AG09309 (cell line): ENCODE measurements at regions not wholly inside any gene's neighbourhood (a gene's known extent, or its start where the extent isn't known, plus 50 kb on each side); places are given as distances from the start of the nearest gene placed in this dataset.

Source experiments
- DNase-seq: peaks from one replicate; pipeline ENCODE4 v3.0.0-alpha.2; 2010; ENCODE audit warnings: low read depth
- H3K4me3 ChIP-seq: 2 replicates; pipeline ENCODE4 v1.5.1; 2011; ENCODE audit warnings: mild to moderate bottlenecking, low read depth, low read length, moderate library complexity; ENCODE audit not compliant: control insufficient read depth
- CTCF ChIP-seq: IDR thresholded peaks from 2 replicates; pipeline ENCODE4 v1.5.1; 2011; ENCODE audit warnings: mild to moderate bottlenecking, low read depth, low read length, inconsistent platforms; ENCODE audit not compliant: insufficient read depth, control insufficient read depth; ENCODE audit errors: missing control alignments

DNA sequence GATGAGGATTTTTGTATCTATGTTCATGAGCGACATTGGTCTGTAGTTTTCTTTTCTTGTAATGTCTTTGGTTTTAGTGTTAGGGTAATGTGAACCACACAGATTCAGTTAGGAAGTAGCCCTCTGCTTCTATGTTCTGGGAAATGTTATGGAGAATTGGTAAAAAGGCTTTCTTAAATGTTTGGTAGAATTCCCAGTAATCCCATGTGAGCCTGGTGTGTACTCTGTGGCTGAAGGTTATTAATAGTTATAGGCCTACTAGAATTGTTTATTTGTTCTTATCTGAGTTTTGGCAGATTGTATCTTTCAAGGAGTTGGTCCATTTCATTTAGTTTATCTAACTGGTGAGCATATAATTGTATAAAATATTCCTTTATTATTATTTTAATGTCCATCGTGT is 484.6 kb upstream of the GHITM start:
- TF ChIP-seq CTCF = no peak
- no peak for DNase-seq
- no peak overlapping the region for H3K4me3 ChIP-seq

DNA sequence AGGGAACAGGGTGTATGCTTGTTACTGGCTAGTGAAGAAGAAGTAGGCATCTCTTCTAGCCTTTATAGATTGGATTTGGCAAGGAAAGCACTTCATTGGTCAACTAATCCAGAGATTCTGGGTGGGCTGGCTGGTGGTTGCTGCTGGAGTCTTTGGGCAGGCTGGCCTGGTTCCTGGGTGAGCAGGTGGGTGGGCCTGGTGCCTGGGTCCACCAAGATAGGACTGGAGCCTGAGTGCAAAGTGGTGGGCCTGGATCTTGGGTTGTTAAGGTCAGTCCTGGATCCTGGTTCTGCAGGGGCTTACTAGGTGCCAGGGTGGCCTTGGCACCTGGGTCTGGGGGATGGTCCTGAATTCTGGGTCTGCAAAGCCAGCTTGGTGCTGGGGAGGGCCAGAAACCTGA is 482.4 kb upstream of the GHITM start:
- no peak for TF ChIP-seq CTCF
- no peak overlapping the region for H3K4me3 ChIP-seq
- DNase-seq = no peak

DNA sequence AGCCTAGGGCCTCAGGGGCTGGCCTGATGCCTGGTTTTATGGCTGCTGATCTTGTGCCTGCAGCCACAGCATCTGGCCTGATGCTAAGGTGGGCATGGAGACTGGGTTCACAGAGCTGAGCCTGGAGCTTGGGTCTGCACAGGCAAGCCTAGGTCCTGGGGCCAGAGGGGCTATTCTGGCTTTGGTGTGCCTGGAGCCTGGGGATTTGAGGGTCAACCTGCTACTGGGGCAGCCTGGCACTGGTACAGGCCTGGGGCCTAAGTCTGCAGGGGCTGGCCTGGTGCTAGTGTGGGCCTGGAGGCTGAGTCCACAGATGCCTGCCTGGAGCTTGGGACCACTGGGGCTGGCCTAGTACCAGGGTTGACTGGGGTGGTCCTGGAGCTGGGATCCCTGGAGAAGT is 481.8 kb upstream of the GHITM start:
- no peak overlapping the region for H3K4me3 ChIP-seq
- no peak for DNase-seq
- TF ChIP-seq CTCF = no peak

DNA sequence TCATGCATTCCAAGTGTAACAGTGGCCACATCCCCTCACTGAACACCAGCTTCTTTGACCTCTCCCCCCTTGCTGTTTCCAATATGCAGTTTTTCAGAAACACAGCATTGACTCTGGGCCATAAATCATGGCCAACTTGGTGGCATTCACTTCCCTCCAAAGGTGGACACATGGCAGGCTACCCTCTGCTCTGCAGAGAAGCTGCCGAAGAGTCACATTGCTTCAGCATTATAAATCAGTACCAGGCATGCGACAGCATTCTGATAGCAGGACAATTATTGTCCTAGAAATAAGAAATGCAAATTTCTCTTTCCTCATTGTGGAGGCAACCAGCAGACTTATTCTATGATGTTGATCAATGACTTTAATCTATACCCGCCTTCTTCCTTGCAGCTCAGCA is 475.4 kb upstream of the GHITM start:
- no peak for TF ChIP-seq CTCF
- DNase-seq = no peak
- H3K4me3 ChIP-seq = no peak overlapping the region

GRCh38 chr10:83666762-83667161 is 472.5 kb upstream of the GHITM start:
- no peak for TF ChIP-seq CTCF
- no peak overlapping the region for H3K4me3 ChIP-seq
- DNase-seq = no peak

- no peak for TF ChIP-seq CTCF
- DNase-seq = no peak
- H3K4me3 ChIP-seq = no peak overlapping the region
These were observed 471.7 kb upstream of the GHITM start for GRCh38 chr10:83667594-83667993.

- DNase-seq = no peak
- H3K4me3 ChIP-seq = no peak overlapping the region
- no peak for TF ChIP-seq CTCF
These were observed 466.0 kb upstream of the GHITM start for GRCh38 chr10:83673316-83673715.
